22Rv1 (cell line): ENCODE measurements at regions not wholly inside any gene's neighbourhood (a gene's known extent, or its start where the extent isn't known, plus 50 kb on each side); places are given as distances from the start of the nearest gene placed in this dataset.

Source experiments
- CTCF ChIP-seq: fragments of 450-650 bp; IDR thresholded peaks from 2 replicates; pipeline ENCODE4 v1.5.1; 2017; ENCODE audit warnings: mild to moderate bottlenecking
- ZFX ChIP-seq: fragments of 450-650 bp; IDR thresholded peaks from 2 replicates; pipeline ENCODE4 v1.6.1; 2017; ENCODE audit warnings: antibody characterized with exemption, borderline replicate concordance

- TF ChIP-seq CTCF (no peak), ZFX (no peak)
Measured at GRCh38 chr13:60700994-60701393, 304.0 kb downstream of the TDRD3 start.
